T-cell (primary cell): ENCODE measurements at regions not wholly inside any gene's neighbourhood (a gene's known extent, or its start where the extent isn't known, plus 50 kb on each side); places are given as distances from the start of the nearest gene placed in this dataset.
"Not testable (repeated sequence)": the region's sequence is repeated elsewhere in the genome, so short reads cannot be mapped to it uniquely, and the experiment has no call there.

Source experiments
- ATAC-seq, 4 experiments: fragments of 200-7000 bp in 3 of 4; fragments of 150-1000 bp in 1 of 4; cut with Tn5 transposase; replicated peaks in 1 of 4; 1 replicate in 3 of 4; 2 replicates in 1 of 4; pipeline ENCODE4 v1.10.0; 2021; ENCODE audit warnings: moderate library complexity in 3 of 4, mild to moderate bottlenecking in 2 of 4, moderate number of reproducible peaks in 1 of 4
- CTCF ChIA-PET, 2 donors: fragments of 300-600 bp; sonication (Branson Sonifier 250); formaldehyde crosslinking; loops; one replicate each; lab custom pipeline; 2022; ENCODE audit warnings: antibody characterized with exemption in 2 of 2; lab: Charles Lee
- POLR2A ChIA-PET, 2 donors: fragments of 300-600 bp; sonication (Branson Sonifier 250); formaldehyde crosslinking; loops; one replicate each; lab custom pipeline; 2022; ENCODE audit warnings: antibody characterized with exemption in 2 of 2; lab: Charles Lee
- DNase-seq, 35 experiments: peaks; one replicate each; pipeline versions ENCODE4 v3.0.0 to v3.0.0-alpha.2; 2013 to 2023
- H3K27ac ChIP-seq: one replicate; pipeline ENCODE4 v1.5.1; 2013; ENCODE audit warnings: low read length
- H3K27me3 ChIP-seq, 2 experiments: replicated peaks in 1 of 2; 1 replicate in 1 of 2; 2 replicates in 1 of 2; pipeline versions ENCODE4 v1.6.1 to v1.7.0; 2013; ENCODE audit warnings: low read length in 1 of 2, mixed read lengths in 1 of 2; ENCODE audit not compliant: control insufficient read depth in 2 of 2, insufficient read depth in 2 of 2; ENCODE audit errors: extremely low read depth in 1 of 2
- H3K36me3 ChIP-seq, 2 donors: 1 replicate in 1 of 2; 2 replicates in 1 of 2; pipeline versions ENCODE4 v1.6.1 to v1.7.0; 2013; ENCODE audit warnings: low read length in 1 of 2; ENCODE audit not compliant: control insufficient read depth in 2 of 2, insufficient read depth in 1 of 2; ENCODE audit errors: extremely low read depth in 1 of 2
- H3K4me1 ChIP-seq, 2 experiments: 1 replicate in 1 of 2; 2 replicates in 1 of 2; pipeline versions ENCODE4 v1.6.1 to v1.7.0; 2013; ENCODE audit warnings: low read length in 2 of 2, mixed read lengths in 1 of 2; ENCODE audit not compliant: insufficient read depth in 2 of 2, control insufficient read depth in 1 of 2; ENCODE audit errors: extremely low read depth in 1 of 2
- H3K4me3 ChIP-seq, 2 donors: 1 replicate in 1 of 2; 2 replicates in 1 of 2; pipeline versions ENCODE4 v1.5.1 to v1.7.0; 2013; ENCODE audit warnings: mild to moderate bottlenecking in 2 of 2, low read length in 1 of 2, moderate library complexity in 1 of 2; ENCODE audit not compliant: control insufficient read depth in 1 of 2; ENCODE audit errors: extremely low read depth in 1 of 2
- H3K9me3 ChIP-seq: 2 replicates; pipeline ENCODE4 v1.7.0; 2013
- H3K27ac Mint-ChIP-seq, 2 donors: one replicate each; pipeline ENCODE4 v1.8.0; 2020 to 2021; ENCODE audit warnings: mild to moderate bottlenecking in 2 of 2, mixed read lengths in 2 of 2
- H3K27me3 Mint-ChIP-seq, 2 donors: one replicate each; pipeline ENCODE4 v1.8.0; 2021 to 2022; ENCODE audit warnings: mixed read lengths in 2 of 2
- H3K36me3 Mint-ChIP-seq: one replicate; pipeline ENCODE4 v1.8.0; 2021; ENCODE audit warnings: mixed read lengths
- H3K4me1 Mint-ChIP-seq, 3 donors: one replicate each; pipeline ENCODE4 v1.8.0; 2020 to 2022; ENCODE audit warnings: mixed read lengths in 3 of 3, mild to moderate bottlenecking in 1 of 3
- H3K4me3 Mint-ChIP-seq, 3 donors: one replicate each; pipeline ENCODE4 v1.8.0; 2020 to 2022; ENCODE audit warnings: mild to moderate bottlenecking in 3 of 3, mixed read lengths in 3 of 3, moderate library complexity in 3 of 3
- H3K9me3 Mint-ChIP-seq, 3 donors: one replicate each; pipeline ENCODE4 v1.8.0; 2020 to 2022; ENCODE audit warnings: mixed read lengths in 3 of 3
- WGBS: methylation state at CpG from one replicate; pipeline ENCODE4 v1.1.5; 2013; ENCODE audit warnings: missing lambda C conversion rate; ENCODE audit not compliant: insufficient coverage; 5-methylcytosine and 5-hydroxymethylcytosine counted together

DNA sequence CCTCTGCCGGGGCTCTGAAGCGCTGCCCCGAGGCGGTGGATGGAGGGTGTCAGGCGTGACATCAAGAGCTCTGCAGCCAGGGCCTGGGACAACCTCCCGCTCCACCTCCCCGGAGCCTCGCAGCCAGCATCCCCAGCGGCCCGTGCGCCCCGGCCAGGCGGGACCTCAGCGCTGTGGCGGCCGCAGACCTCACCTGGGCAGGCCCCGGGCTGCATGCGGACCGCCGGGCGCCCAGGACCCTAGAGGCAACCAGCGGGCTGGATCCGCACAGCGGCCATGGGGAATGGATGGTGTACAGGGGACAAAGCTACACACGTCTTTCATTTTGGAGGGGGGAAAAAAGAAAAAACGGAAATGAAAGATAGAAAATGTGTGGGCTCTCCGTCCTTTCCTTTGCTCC, 987.5 kb downstream of the TUBA3C start:
- H3K4me3 Mint-ChIP-seq, H3K36me3 Mint-ChIP-seq, ATAC-seq, H3K27me3 ChIP-seq, H3K36me3 ChIP-seq, CTCF ChIA-PET, H3K27ac Mint-ChIP-seq, DNase-seq, H3K4me1 ChIP-seq, H3K27ac ChIP-seq, POLR2A ChIA-PET, H3K9me3 Mint-ChIP-seq, H3K27me3 Mint-ChIP-seq, H3K9me3 ChIP-seq, H3K4me3 ChIP-seq, H3K4me1 Mint-ChIP-seq: not testable (repeated sequence)
- WGBS: no CpG with 5 or more reads among the region's 27 CpGs
